Breast epithelium (tissue), 3 donors: ENCODE measurements at regions not wholly inside any gene's neighbourhood (a gene's known extent, or its start where the extent isn't known, plus 50 kb on each side); places are given as distances from the start of the nearest gene placed in this dataset.

Experiments
- POLR2A ChIP-seq: fragments of 450-650 bp; IDR thresholded peaks from one replicate; pipeline ENCODE4 v1.6.1; 2016; ENCODE audit warnings: antibody characterized with exemption, mild to moderate bottlenecking, moderate library complexity
- POLR2AphosphoS5 ChIP-seq, 3 donors: sonication (generic); formaldehyde crosslinking; IDR thresholded peaks; one replicate each; pipeline ENCODE4 v1.6.1; 2017; ENCODE audit warnings: antibody characterized with exemption in 3 of 3

GRCh38 chr12:102548543-102548942 is 68.2 kb upstream of the IGF1 start:
- no peak for TF ChIP-seq POLR2AphosphoS5 (IDR thresholded peaks at IDR 0.05)
- no peak for TF ChIP-seq POLR2A
